ENCODE measurements at regions not wholly inside any gene's neighbourhood (a gene's known extent, or its start where the extent isn't known, plus 50 kb on each side); places are given as distances from the start of the nearest gene placed in this dataset.

GRCh38 chr3:154616298-154616697 is 186.3 kb upstream of the GPR149 start:
- no peak for TF ChIP-seq CTCF (IDR thresholded peaks at IDR 0.05; ENCODE audit: insufficient read depth, low read depth, low read length, missing control alignments)
- DNase-seq (ENCODE audit: low read depth) = no peak
- H3K4me3 ChIP-seq (ENCODE audit: low read length) = no peak overlapping the region

- no peak for DNase-seq (ENCODE audit: low read depth)
- no peak for TF ChIP-seq CTCF (IDR thresholded peaks at IDR 0.05; ENCODE audit: insufficient read depth, low read depth, low read length, missing control alignments)
- H3K4me3 ChIP-seq (ENCODE audit: low read length) = no peak overlapping the region
Observed at GRCh38 chr3:154615471-154615870, 185.5 kb upstream of the GPR149 start.

GRCh38 chr3:154614601-154615000 is 184.6 kb upstream of the GPR149 start:
- DNase-seq (ENCODE audit: low read depth) = no peak
- TF ChIP-seq CTCF (IDR thresholded peaks at IDR 0.05; ENCODE audit: insufficient read depth, low read depth, low read length, missing control alignments) = no peak

GRCh38 chr3:154614078-154614477 is 184.1 kb upstream of the GPR149 start:
- H3K4me3 ChIP-seq (ENCODE audit: low read length) = no peak overlapping the region
- no peak for DNase-seq (ENCODE audit: low read depth)
- TF ChIP-seq CTCF (IDR thresholded peaks at IDR 0.05; ENCODE audit: insufficient read depth, low read depth, low read length, missing control alignments) = no peak

More at GRCh38 chr3:154614601-154615000, 184.6 kb upstream of the GPR149 start:
- no peak overlapping the region for H3K4me3 ChIP-seq (ENCODE audit: low read length)

- DNase-seq (ENCODE audit: low read depth) = no peak
- no peak overlapping the region for H3K4me3 ChIP-seq (ENCODE audit: low read length)
- no peak for TF ChIP-seq CTCF (IDR thresholded peaks at IDR 0.05; ENCODE audit: insufficient read depth, low read depth, low read length, missing control alignments)
Observed at GRCh38 chr3:154602241-154602640, 172.3 kb upstream of the GPR149 start.

GRCh38 chr3:154598166-154598565 is 168.2 kb upstream of the GPR149 start:
- no peak for TF ChIP-seq CTCF (IDR thresholded peaks at IDR 0.05; ENCODE audit: insufficient read depth, low read depth, low read length, missing control alignments)
- H3K4me3 ChIP-seq (ENCODE audit: low read length) = no peak overlapping the region
- DNase-seq (ENCODE audit: low read depth) = no peak

- no peak for TF ChIP-seq CTCF (IDR thresholded peaks at IDR 0.05; ENCODE audit: insufficient read depth, low read depth, low read length, missing control alignments)
- H3K4me3 ChIP-seq (ENCODE audit: low read length) = no peak overlapping the region
- no peak for DNase-seq (ENCODE audit: low read depth)
Observed at GRCh38 chr3:154590675-154591384, 160.8 kb upstream of the GPR149 start.

All from epithelial cell of esophagus (primary cell).